Pulmonary artery endothelial cell (primary cell): ENCODE measurements at regions not wholly inside any gene's neighbourhood (a gene's known extent, or its start where the extent isn't known, plus 50 kb on each side); places are given as distances from the start of the nearest gene placed in this dataset.
"Not testable (repeated sequence)": the region's sequence is repeated elsewhere in the genome, so short reads cannot be mapped to it uniquely, and the experiment has no call there.

ENCODE experiments used
- DNase-seq: peaks from one replicate; pipeline ENCODE4 v3.0.0-alpha.2; 2011; ENCODE audit warnings: low read depth, low spot score

DNA sequence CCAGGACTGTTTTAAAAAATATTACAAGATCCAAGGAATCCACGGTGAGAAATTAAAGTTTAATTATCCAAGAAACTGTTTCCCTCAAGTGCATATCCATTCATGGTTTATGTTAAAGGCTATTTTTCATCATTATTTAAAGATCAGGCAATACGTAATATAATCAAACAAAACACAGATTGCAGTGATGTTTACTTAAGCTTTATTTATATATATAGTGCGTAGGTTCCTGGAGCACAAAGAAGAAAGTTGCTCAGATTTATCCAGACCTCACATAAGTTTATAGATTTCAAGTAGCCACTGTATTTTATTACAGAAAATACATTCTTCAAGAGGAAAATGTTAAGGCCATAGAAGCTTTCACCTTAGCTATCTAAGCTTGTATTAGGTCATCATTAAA is 210.0 kb upstream of the KLF14 start:
- no peak for DNase-seq

DNA sequence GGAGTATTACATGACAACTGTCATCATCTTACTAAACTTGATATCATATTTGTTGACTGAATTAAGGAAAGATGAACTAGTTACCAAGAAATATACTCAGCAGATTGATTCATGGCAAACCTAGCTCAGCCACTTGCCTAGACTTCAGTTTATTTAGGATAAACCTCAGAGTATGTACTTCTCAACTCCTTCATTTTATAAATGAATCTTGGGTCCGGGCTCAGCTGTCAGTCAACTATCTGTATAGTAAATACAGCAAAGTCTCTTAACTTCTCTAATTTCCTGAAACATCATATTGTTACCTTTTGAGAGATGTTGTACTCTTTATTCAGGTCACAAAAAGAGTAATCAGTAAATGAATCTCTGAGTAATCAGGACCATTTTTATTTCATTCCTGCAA is 211.0 kb upstream of the KLF14 start:
- DNase-seq: no peak

DNA sequence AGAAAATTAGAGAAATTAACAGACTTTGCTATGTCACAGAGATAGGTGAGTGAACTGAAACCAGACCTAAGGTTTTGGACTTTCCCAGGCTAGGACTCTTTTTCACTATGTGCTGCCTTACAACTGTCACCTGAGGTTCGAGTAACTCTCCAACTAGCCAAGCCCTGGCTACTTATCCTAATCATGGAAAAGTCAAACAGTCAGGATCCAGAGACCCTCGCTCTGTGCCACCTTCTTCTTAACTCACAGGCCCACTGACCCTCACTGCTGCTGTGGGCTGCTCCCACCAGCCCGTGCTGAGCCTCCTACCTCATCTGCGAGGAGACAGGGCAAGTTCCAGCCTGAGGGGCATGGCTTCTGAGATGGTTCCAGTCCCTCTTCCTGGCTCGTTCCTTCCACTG is 211.4 kb upstream of the KLF14 start:
- no peak for DNase-seq

DNA sequence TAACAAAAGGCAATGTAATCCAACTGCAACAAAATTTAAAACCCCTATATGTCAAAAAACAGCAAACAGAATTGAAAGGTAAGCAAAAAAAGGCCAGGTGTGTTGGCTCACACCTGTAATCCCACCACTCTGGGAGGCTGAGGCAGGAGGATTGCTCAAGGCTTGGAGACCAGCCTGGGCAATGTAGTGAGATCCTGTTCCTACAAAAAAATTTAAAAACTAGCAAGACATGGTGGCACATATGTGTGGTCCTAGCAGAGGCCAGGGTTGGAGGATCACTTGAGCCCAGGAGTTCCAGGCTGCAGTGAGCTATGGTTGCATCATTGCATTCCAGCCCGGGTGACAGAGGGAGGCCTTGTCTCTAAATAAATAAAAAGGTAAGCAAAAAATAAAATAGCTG is 212.1 kb upstream of the KLF14 start:
- no peak for DNase-seq

DNA sequence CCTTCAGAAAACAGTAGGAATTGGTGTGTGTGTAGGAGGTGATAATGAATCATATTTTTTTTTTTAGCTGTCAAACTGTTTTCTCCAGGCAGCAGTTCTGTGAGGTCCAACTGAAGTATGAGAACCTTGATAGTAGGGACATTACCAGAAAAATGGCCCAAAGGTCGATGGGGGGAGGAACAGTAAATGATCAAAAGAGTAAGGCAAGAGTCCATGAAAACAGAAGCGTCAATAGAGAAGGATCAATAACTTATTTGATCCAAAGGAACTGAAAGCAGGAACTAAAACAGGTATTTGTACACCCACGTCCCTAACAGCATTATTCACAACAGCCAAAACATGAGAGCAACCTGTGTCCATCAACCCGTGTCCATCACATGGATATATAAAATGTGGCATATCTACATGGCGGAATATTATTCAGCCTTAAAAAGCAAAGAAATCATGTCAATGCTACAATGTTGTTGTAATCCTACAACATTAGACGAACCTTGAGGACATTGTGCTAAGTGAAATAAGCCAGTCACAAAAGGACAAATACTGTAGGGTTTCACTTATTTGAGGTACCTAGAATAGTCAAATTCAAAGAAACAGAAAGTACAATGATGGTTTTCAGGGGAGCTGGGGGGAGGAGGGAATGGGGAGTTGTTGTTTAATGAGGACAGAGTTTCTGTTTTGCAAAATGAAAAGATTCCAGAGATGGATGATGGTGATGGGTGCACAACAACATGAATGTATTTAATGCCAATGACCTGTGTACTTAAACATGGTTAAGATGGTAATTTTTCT is 214.0 kb upstream of the KLF14 start:
- DNase-seq: no peak

DNA sequence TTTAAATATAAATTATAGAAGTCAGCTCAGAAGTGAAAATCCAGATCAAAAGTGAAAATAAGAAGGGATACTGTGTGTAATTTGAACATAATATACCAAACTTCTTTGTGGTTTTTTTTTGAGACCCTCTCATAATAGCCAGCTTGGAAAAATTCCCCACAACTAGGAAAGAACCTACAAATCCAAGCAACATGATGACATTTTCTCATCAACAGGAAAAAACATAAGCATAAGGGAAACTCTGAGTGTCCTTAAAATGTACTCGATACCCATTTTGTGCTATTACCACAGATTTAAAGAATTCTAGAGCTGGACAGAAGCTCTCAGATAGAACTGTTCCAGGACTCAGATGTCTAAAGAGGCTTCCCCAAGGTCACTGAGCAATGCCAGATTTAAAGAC is 214.8 kb upstream of the KLF14 start:
- no peak for DNase-seq

DNA sequence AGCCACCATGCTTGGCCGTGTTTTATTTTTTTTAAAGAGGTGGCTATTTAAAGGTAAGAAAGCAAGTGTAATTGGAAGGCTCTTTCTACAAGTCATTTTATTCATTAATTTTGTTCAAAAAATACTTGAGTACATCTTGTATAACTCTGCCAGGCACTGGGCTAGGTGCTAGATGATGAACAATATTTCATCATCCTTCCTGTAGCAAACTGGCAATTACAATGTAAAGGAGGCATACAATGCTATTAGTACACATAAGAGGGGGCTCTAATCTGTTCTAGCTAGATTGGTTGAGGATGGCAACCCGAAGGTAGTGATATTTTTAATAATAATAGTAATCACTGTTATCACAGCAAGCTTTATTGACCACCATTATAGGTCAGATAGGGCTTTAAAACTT is 215.5 kb upstream of the KLF14 start:
- DNase-seq: no peak

DNA sequence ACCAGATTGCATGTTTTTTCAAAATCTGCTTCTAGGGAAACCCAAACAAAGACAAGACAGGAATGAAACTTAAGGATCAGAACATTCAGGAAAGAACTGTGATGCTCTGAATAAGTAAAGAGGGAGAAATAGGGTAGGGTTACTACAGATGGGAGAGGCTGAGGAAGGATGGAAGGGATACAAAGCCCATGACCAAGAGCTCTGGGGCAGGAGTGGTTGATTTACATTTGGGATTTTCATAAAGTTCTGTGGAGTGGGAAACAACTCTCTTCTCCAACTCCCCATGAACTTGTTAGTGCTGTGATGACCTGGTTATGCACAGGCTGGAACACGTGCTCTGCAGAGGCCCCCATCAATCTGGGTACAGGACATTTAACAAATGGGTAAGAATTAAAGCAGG is 216.0 kb upstream of the KLF14 start:
- no peak for DNase-seq

DNA sequence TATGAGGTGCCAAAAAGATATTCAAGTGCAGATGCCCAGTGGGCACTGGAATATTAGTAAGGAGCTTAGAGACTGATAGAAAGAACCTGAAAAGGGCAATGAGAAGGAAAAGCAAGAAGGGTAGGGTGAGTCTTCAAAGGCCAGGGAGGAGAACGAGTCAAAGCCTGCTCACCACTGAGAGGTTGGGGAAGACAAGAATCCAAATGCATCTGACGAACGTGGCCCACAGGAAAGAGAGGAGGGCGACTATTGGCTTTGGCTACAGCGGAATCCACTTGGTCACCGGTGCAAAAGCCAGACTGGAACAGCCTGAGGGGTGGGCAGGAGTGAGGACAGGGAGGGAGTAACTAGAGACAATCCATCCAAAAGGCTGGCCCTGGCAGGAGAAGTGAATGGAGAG is 216.7 kb upstream of the KLF14 start:
- no peak for DNase-seq

DNA sequence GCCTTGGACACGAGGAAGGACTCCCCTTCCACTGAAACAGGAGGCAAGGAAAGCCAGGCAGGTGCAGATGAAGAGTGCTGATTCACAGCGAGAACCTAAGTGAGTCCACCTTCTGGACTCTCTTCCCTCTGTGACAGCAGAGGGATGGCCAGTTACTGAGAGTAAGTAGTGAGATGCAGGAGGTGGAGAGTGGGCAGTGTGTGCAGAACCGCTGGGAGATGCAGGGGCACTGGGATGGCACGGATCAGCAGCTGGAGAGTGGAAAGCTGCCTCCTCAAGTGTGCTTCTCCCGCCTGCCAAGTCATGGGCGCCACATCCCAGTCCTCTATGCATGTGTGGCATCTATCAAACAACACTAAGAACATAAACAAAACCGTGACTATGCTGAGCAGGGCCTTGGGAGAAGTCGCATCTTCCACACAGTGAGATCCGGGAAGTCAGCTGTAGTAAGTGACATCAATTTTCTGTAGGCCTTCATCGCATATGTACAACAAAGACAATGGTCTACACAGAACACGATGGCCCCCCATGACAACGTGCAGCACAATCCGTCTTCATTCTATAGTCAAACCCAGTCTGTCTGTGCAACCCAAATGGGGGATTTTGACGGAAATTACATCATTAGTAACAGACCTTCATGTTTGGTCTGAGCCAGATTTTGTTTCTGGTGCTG is 217.4 kb upstream of the KLF14 start:
- DNase-seq: no peak

DNA sequence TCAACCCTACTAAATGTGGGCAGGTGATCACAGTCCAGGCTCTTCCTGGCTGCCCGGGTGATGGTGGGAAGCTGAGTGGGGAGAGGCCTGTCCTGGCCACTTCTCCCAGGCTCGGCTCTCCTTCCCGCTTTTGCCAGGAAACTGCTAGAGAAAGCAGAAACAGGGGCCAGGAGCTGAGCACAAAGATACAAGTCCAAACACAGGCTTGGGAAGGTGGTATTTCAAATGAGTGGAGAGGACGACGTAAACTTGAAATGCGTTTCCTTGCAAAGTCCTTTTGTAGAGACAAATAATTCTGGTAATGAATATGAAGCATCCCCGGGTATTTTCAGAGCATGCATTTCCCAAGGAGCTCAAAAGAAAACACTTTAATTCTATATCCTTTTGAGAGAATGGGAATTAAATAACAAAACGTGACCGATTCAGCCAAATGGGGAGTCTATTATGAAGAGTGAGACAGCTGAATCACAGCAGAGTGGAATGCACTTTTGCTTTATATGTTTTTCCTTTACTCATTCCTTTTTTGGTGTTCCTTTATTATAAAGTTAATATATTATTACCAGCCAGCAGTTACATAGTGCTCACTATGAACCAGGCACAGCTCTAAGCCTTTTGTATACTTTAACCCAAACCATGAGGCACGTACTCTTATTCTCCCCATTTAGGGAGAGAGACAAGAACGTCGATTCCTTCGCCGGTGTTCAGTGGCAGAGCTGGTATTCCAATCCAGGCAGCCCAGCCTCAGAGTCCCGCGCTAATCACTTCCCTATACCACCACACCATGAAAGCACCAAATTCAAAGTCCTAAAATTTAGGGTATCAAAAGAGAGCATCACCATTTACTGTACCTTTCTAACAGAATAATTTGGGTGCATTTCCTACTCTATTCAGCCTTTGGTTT is 218.2 kb upstream of the KLF14 start:
- DNase-seq: no peak

DNA sequence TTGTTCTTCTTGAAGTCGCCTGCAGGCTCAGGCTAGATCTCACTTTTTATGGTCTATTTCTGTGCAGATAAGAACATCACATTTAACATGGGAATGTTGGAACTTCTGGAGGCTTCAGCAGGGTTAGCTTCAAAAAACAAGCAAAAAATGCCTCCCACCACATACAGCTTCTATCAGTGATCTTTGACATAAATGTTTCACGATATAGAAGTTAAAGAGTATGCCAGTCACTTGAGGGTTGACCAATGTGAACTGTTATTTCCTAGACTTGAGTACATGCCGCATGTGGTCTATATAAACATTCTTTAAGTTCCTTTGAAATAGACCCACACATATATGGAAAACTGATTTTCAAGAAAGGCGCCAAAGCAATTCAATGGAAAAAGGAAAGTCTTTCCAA is 219.2 kb upstream of the KLF14 start:
- no peak for DNase-seq

DNA sequence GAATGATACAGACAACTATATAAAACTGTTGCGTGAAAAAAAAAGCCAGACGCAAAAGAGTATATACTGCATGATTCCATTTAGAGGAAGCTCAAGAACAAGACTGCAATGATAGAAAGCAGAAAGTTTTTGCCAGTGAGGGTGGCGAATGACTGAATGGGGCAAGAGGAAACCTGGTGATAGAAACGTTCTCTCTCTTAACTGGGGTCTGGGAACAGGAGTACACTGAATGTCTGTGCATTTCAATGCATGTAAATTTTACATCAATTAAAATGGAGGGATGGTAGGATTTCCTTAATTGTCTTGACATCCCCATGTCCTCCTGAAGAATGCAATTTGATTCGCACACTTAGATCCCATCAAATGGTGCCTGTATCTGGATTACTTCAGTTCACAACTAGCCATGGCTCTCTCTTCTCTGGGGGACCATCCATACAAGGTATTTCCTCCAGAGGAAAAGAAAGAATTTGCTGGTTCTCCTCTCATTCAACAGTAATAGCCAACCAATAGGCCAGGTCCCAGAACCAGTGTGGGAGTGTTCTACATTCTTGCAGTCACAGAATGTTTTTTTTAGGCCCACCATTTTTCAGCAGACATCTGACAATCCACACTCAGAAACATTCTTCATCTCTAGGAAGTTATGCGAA is 221.0 kb upstream of the KLF14 start:
- no peak for DNase-seq

DNA sequence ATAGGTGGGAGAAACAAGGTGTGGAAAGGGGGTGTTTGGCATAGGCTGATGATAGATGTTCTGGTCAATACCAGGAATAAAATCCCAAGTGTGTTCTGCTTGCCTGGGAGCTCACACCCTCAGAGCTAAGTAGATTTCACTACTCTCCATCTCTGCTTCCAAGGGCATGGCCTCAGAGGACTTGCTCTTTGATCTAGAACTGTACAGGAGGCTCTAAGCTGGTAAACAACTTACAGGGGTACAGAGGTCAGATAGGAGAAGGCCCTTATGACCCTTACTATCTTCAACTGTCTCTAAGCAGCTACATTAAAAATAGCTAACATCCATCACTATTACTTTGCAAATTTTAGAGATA is 221.5 kb upstream of the KLF14 start:
- DNase-seq: no peak

DNA sequence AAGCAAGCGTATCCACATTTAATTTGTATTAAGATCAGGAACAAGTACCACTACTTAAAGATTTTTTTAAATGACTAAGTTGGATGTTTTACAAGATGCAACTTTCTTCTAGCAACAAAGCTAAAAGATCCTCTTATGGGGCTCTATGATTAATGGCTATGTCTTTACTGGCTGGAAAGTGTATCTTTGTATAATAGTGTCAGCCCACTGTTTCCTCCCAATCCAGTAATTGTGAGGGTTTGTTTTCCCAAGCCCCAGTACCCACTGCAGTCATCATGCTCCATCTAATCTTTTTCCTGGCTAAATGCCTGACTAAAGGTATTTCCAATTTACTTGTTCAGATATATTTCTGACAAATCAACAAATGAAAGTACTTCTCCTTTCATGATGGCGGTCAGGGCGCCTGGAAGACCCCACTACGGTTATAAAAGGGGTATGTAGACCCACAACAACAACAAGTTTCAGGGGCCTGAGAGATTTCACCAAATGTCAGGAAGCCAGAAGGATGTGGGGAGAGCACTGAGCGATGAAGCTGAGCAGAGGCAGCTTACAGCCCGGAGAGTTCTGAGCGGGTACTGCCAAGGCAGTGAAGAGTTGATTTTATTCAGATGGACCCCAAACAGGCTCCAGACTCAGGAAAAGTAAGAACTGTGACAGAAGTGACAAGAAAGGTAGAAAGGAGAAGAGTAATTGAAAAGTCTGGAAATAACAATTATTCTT is 222.6 kb upstream of the KLF14 start:
- DNase-seq: no peak

DNA sequence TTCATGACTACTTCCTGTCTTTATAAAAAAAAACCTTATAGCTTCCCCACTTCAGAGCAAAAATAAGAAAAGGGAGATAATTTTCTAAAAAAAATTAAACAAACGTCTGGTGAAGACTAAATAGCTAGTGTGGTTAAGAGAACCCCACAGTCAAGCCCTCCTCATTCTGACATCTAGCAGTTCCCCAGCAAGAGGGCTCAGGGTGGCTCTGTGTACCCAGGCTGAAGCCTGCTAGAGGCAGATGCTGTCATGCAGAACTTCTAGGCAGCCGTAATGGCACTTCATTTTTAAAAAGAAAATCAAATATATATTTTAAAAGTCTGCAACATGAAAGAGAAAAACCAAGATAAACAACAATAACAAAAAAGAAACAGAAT is 223.1 kb upstream of the KLF14 start:
- DNase-seq: no peak

DNA sequence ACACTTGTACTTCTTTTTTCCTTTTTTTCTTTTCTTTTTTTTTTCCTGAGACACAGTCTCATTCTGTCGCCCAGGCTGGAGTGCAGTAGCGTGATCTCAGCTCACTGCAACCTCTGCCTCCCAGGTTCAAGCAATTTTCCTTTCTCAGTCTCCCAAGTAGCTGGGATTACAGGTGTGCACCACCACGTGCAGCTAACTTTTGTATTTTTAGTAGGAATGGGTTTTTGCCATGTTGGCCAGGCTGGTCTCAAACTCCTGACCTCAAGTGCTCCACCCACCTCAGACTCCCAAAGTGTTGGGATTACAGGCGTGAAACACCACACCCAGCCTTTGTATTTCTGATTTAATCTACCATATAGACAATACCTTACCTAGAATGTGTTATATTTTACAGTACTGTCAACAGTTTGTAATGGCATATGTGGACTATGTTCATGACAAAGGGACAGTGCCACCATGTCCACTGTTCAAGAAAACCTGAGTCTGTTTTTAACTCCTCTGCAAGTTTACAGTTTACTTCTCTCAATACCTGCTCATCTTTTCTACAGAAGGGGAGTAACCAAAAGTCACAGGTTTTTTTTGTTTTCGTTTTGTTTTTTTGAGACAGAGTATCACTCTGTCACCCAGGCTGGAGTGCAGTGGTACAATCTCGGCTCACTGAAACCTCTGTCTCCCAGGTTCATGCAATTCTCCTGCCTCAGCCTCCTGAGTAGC is 223.9 kb upstream of the KLF14 start:
- not testable (repeated sequence) for DNase-seq

DNA sequence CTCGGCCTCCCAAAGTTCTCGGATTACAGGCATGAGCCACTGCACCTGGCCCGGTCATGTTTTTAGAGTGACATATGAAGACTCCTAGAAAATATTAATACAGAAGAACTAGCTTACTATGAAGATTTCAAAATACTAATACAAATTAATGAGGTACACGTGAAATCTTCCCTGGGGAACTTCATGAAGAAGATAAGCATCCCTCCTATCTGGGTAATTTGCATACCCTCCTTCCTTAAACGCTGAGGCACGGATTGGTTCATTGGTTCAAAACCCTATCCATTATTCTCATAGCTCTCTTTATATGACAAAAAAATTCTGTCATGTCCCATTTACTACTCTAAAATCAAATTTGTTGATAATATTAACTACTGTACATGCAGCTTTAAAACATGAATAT is 224.8 kb upstream of the KLF14 start:
- DNase-seq: no peak

DNA sequence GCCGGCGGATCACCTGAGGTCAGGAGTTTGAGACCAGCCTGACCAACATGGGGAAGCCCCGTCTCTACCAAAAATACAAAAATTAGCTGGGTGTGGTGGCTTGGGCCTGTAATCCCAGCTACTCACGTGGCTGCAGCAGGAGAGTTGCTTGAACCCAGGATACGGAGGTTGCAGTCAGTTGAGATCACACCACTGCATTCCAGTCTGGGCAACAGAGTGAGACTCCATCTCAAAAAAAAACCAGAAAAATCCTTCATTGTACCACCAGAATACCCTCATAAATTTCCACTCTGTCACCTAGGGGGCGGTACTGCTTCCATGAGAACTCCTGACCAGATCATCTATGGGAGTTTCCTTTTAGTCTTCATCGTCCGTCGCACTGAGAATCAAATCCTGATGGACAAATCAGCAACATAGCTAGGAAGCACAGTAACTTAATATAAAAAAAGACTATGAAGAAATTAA is 225.8 kb upstream of the KLF14 start:
- DNase-seq: no peak

DNA sequence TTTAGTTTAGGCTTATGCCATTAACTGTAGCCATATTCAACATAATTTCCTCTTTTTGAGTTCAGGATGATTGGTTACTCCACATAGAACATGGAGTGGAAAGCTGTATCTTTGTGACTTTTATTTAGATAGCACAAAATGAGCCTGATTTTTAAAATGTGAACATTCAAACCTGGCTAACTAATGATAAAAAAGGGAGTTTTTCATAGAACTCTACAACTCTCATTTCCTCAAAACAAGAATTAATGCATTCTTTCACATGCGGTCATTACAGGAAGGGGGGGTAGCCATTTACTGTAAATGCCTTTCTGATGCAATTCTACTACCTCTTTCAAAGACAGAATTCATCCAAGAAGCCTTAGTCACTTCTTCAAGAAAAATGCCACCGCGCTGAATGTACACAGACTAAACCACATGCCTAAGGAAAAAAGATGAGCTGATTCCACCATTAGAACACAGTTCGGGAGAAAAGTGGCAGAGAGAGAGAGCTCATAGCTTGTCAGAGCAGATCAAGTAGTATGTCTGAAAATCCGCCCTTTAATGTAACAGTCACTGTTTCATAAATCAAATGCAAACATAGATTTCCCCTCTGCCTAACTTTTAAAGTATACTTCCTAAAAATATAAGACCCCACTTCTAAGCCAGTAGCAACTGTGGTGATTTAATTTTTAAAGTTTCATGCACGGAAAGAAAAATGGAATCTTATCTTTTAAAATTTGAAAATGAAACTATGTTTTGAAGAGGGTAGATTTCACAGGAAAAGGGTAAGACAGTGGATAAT is 226.4 kb upstream of the KLF14 start:
- peak; percentile 79 for DNase-seq
